C4-2B (cell line): ENCODE measurements at regions not wholly inside any gene's neighbourhood (a gene's known extent, or its start where the extent isn't known, plus 50 kb on each side); places are given as distances from the start of the nearest gene placed in this dataset.

Experiments
- ZFX ChIP-seq: fragments of 450-650 bp; IDR thresholded peaks from 2 replicates; pipeline ENCODE4 v1.6.1; 2017
- TF ChIP-seq, protein P1 (sequence below): fragments of 450-650 bp; conservative IDR thresholded peaks from 2 replicates; pipeline ENCODE4 v1.5.1; 2017; ENCODE audit warnings: mild to moderate bottlenecking

DNA sequence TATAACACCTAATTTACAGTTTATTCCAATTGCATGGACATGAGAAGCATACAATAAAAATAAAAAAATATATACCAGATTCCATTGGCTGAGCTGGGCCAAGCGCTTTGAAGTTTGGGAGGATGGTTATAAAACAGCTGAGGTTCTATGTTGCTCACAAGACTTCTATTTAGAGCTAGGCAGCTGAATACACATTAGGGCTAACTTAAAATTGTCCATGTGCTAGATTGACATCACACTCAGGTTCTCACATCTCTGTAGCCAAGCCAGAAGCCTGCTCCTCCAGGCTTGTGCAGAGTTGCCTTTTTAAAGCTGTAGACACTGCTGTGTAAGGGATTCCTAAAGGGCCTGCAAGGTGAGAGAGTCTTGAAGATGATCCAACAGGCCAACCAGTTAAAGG is 871.1 kb upstream of the FANCL start:
- no peak for TF ChIP-seq ZFX
- TF ChIP-seq, protein P1, sequence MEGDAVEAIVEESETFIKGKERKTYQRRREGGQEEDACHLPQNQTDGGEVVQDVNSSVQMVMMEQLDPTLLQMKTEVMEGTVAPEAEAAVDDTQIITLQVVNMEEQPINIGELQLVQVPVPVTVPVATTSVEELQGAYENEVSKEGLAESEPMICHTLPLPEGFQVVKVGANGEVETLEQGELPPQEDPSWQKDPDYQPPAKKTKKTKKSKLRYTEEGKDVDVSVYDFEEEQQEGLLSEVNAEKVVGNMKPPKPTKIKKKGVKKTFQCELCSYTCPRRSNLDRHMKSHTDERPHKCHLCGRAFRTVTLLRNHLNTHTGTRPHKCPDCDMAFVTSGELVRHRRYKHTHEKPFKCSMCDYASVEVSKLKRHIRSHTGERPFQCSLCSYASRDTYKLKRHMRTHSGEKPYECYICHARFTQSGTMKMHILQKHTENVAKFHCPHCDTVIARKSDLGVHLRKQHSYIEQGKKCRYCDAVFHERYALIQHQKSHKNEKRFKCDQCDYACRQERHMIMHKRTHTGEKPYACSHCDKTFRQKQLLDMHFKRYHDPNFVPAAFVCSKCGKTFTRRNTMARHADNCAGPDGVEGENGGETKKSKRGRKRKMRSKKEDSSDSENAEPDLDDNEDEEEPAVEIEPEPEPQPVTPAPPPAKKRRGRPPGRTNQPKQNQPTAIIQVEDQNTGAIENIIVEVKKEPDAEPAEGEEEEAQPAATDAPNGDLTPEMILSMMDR, result no peak
